Stimulated activated CD4-positive, alpha-beta T cell treated with anti-CD3 and anti-CD28 coated beads, TNF-alpha, amount 100 ng/mL, for 4 hours (primary cell): ENCODE measurements at regions not wholly inside any gene's neighbourhood (a gene's known extent, or its start where the extent isn't known, plus 50 kb on each side); places are given as distances from the start of the nearest gene placed in this dataset.
"Not testable (repeated sequence)": the region's sequence is repeated elsewhere in the genome, so short reads cannot be mapped to it uniquely, and the experiment has no call there.

Source experiments
- DNase-seq, 3 experiments: peaks; one replicate each; pipeline ENCODE4 v3.0.0-alpha.2; 2020; ENCODE audit warnings: low read depth in 3 of 3

DNA sequence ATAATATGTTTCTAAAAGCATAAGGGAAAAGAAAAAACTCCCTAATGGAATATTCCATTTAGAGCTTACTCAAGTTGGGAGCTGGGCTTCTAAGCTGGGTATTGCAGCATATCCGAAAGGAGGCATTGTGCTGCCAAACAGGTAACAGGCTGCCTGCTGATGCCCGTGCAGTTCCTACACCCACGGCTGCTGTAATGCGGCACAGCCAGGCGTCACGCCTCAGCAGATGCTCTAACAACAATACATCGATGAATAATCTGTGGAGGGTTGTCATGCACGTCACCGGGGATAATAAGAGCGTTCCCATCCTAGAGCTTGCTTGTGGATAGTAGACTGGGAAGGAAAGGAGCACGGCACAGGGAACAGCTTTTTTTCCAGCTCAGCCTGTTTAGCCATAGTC lies 1582.1 kb upstream of the SLC10A2 start:
- DNase-seq = no peak

DNA sequence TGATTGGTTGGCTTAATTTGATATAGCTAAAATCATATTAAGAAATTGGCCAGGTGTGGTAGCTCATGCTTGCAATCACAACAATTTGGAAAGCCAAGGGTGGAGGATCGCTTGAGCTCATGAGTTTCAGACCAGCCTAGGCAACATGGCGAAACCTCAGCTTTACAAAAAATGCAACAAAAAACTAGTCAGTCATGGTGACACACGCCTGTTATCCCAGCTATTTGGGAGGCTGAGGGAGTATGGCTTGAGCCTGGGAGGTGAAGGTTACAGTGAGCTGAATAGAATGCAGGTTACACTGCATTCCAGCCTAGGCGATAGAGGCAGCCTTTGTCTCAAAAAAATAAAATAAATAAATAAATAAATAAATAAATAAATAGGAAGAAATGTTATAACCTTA lies 1579.6 kb upstream of the SLC10A2 start:
- DNase-seq = no peak

GRCh38 chr13:104641309-104641708 lies 1575.1 kb upstream of the SLC10A2 start:
- DNase-seq = no peak

DNA sequence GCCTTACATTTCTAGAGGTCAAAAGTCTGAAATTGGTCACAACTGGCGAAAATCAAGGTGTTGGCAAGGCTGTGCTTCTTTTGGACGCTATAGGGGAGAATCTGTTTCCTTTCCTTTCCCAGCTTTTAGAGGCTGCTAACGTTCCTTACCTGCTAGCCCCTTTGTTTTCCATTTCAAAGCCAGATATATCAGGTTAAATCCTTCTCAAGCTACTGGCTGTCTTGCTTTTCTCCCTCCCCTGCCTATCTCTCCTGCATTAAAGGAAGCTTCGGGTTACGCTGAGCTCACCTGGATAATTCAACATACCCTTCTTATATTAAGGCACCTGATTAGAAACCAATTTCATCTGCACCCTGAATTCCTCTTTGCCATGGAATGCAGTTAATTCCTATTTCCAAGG lies 1569.7 kb upstream of the SLC10A2 start:
- DNase-seq = no peak

- no peak for DNase-seq
Observed at GRCh38 chr13:104634016-104634415, 1567.8 kb upstream of the SLC10A2 start.

DNA sequence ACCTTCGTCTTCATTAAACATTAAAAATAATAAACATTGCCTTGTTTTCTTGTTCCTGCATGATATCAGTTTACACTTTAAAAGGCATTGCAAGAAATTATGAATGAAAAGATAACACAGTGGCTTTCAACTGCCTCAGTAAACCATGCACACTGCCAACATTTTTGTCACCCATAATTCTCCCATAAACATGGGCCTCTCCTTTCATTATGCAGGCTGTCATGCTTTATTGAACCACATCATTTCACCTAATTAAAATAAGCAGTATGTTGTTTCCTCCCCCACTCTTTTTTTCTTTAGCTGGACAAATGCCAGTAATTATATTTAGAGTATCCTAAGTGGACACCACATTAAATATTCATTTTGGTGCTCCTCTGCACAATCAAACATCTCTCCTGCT lies 1566.5 kb upstream of the SLC10A2 start:
- DNase-seq = no peak

DNA sequence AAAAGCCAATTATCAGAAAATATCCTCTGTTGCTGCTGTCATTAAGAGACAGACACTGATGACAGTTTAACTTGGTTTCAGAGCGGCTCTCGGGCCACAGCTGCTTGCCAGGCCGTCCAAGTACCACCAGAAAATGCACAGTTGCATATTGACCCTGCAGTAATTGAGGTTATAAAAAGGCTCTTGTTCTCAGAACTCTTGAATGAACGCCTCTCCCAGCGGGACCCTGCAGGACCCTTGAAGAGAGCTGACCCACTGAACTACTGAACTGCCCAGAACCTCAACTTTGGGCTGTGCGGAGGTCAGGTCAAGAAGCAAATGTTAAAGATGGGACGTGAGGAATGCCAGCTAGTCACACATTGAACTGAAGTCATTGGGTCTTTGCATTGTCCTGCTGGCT lies 1559.0 kb upstream of the SLC10A2 start:
- DNase-seq = no peak

GRCh38 chr13:104616990-104617389 lies 1550.8 kb upstream of the SLC10A2 start:
- no peak for DNase-seq

DNA sequence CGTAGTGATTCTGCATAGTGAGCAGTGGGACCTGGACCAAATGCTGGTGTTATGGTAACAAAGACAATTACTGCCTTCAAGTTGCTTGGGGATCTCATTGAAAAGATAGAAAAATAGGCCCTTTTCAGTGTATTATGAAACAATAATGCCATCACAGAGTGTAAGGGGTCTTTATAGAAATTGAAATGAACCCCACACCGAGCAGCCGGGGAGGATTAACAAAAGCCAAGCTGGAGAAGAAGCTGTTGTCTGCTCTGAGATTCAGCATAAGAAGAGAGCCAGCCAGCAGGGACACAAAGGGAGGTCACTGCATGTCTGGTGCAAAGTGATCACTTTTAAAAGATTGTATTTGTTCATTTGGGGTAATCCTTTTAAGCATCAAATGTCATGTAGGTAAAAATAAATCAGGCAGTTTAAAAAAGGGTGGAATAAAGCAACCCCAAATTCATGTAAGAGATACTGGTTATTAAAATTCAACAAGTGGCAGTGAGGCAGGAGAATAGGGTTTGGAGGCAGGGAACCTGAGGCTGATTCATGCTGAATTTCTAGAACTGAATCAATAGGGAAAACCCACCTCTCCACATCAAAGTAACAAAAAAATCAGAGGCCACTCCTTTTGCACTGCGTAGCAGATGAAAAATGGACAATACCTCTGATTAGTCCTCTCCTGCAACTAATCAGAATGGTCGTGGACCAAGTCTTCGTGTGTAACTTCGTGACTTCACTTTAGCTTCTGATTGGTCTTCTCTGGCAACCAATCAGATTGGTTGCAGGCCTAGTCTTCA lies 1548.3 kb upstream of the SLC10A2 start:
- no peak for DNase-seq

DNA sequence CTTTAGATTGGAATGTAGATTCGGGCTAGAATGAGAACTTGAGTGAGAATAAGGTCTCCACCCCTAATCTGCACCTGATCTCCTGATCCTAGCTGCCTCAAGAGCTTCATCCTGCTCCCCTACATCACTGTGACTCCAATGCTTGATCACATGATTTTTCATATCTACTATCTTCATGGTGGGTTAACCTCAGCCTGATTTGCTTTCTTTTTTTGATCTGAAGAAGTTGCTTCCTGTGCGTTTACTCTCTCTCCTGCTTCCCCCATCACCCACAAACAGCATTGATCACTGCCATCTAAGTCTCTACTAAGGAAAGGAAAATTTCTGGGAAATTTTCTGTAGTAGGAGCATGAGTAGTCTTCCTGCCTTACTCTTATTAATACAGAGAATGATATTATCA lies 1542.1 kb upstream of the SLC10A2 start:
- DNase-seq = no peak

DNA sequence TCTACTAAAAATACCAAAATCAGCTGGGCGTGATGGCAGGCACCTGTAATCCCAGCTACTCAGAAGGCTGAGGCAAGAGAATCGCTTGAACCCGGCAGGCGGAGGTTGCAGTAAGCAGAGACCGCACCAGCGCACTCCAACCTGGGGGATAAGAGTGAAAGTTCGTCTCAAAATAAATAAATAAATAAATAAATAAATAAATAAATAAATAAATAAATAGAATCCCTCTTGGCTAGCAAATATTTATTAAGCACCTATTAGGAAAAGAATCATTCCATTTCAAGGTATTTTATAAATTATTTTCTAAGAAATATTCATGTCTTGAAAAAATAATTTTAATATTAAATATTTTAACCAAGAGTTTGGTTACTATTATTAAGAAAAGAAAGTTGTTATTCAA lies 1539.2 kb upstream of the SLC10A2 start:
- DNase-seq = not testable (repeated sequence)

GRCh38 chr13:104597546-104598180 lies 1531.4 kb upstream of the SLC10A2 start:
- no peak for DNase-seq

- no peak for DNase-seq
Observed at GRCh38 chr13:104595511-104595910, 1529.3 kb upstream of the SLC10A2 start.

GRCh38 chr13:104594806-104595205 lies 1528.6 kb upstream of the SLC10A2 start:
- no peak for DNase-seq

DNA sequence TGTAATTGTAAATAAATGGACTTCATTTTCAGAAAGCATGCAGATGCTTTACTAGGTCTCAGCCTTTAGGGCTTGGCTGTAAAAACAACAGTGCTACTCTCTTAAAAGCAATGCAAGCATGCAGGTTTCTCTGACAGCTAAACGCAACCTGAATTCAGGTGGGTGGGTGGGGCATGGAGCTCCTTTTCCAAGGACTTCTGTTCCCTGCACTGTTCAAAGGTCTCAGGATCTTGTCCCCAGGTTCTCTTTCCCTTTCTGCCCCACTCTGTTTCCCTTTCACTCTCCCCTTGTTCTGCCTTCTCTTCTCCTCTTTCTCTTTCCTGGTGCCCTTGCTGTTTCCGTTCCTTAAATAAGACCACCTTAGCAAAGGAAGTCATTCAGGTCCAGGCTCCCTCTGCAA lies 1527.5 kb upstream of the SLC10A2 start:
- no peak for DNase-seq

DNA sequence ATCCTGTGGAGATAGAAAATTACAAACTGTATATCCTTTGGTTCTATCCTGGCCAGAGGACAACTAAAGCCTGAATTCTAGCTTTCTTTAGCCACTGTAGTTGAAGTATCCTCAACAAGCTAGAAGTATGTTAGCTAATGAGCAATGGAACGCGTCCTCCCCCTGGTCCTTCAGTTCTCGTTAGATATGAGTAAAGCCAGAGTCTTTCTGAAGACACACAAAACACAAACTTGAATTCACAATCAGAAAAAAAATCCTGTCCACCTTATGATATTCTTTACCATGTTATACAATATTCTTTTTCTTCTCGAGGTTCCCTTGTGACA lies 1527.0 kb upstream of the SLC10A2 start:
- DNase-seq = no peak

GRCh38 chr13:104592545-104593250 lies 1526.5 kb upstream of the SLC10A2 start:
- DNase-seq = no peak

GRCh38 chr13:104592127-104592526 lies 1525.9 kb upstream of the SLC10A2 start:
- no peak for DNase-seq

- DNase-seq = no peak
Observed at GRCh38 chr13:104586051-104586746, 1520.0 kb upstream of the SLC10A2 start.

GRCh38 chr13:104584481-104584880 lies 1518.3 kb upstream of the SLC10A2 start:
- no peak for DNase-seq

GRCh38 chr13:104580931-104581330 lies 1514.7 kb upstream of the SLC10A2 start:
- no peak for DNase-seq

- DNase-seq = no peak
Observed at GRCh38 chr13:104577071-104577815, 1511.0 kb upstream of the SLC10A2 start.
